ENCODE measurements at regions not wholly inside any gene's neighbourhood (a gene's known extent, or its start where the extent isn't known, plus 50 kb on each side); places are given as distances from the start of the nearest gene placed in this dataset.

DNA sequence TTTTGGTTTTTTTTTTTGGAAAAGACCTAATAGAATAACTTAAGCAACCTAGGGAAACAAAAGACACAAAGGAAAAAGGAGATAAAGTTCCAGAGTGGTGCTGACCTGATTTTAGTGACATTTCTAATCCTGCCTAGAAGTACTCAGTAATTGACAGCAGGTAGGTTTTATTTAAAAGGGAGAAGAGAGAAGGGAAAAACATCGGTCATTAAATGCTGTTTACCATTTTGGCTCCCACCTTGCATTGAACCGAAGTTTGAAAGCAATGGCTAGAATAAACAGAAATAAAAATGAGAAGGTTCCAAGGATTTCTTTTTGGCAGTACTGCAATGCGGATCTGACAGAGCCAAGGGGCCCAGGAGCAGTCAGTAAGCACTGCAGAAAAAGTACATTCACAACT is 115.8 kb upstream of the MAOA start:
- no peak overlapping the region for H3K27ac Mint-ChIP-seq
- no peak for DNase-seq (ENCODE audit: low spot score, unreplicated experiment)
- H3K4me3 Mint-ChIP-seq (ENCODE audit: low read depth): no peak overlapping the region
- no peaks in the 10 kb centered on the region for H3K36me3 Mint-ChIP-seq (ENCODE audit: insufficient read depth)
- H3K9me3 Mint-ChIP-seq (ENCODE audit: low read depth): peaks cover 3% of the 10 kb centered on the region
- H3K4me1 Mint-ChIP-seq (ENCODE audit: low read depth): no peaks in the 10 kb centered on the region
- no peaks in the 10 kb centered on the region for H3K27me3 Mint-ChIP-seq
- TF ChIP-seq, protein P1, sequence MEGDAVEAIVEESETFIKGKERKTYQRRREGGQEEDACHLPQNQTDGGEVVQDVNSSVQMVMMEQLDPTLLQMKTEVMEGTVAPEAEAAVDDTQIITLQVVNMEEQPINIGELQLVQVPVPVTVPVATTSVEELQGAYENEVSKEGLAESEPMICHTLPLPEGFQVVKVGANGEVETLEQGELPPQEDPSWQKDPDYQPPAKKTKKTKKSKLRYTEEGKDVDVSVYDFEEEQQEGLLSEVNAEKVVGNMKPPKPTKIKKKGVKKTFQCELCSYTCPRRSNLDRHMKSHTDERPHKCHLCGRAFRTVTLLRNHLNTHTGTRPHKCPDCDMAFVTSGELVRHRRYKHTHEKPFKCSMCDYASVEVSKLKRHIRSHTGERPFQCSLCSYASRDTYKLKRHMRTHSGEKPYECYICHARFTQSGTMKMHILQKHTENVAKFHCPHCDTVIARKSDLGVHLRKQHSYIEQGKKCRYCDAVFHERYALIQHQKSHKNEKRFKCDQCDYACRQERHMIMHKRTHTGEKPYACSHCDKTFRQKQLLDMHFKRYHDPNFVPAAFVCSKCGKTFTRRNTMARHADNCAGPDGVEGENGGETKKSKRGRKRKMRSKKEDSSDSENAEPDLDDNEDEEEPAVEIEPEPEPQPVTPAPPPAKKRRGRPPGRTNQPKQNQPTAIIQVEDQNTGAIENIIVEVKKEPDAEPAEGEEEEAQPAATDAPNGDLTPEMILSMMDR (IDR thresholded peaks at IDR 0.05; ENCODE audit: unreplicated experiment): no peak

DNA sequence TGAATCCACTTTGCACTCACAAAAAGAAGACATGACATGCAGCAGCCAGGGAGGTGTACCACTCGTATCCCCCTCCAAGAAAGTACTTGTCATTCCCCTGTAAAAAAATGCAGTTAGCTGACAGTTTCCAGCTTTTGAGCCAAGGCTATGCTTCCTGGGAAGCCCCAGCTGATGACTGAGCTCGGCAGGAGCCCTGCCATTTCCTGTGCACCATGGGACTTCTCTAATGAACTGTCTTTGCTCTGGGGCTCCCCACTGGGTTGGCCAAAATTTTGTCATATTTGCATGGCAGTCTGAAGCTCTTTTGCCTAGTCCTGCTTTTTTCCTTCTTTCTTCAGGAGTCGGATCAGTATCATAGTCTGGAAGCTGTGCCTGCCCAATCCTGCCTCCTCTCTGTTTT is 104.5 kb upstream of the MAOA start:
- Mint-ChIP-seq H3K4me3 (ENCODE audit: low read depth) (no peak overlapping the region), H3K4me1 (ENCODE audit: low read depth) (peaks cover 17% of the 10 kb centered on the region), H3K27ac (no peak overlapping the region), H3K36me3 (ENCODE audit: insufficient read depth) (no peaks in the 10 kb centered on the region), H3K27me3 (no peaks in the 10 kb centered on the region), H3K9me3 (ENCODE audit: low read depth) (peaks cover 4% of the 10 kb centered on the region)
- TF ChIP-seq, protein P1 (IDR thresholded peaks at IDR 0.05; ENCODE audit: unreplicated experiment): no peak
- no peak for DNase-seq (ENCODE audit: low spot score, unreplicated experiment)

DNA sequence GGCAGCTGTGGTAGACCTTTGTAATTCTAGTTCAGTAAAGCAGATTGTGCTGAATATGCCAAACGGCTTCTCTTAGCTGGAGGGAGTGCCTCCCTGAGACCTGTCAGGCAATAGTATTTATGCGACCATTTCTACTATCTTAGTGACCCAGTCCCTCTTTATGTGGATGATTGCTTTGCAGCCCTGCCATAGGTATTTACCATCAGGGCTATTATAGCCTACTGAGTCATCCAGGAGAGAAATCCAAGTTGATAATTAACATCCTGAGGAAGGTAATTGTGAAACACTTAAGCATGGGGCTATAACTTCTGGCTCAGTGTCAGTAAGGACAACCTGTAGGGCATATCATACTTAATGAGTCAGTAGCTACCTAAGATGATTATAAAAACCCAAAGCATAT is 103.9 kb upstream of the MAOA start:
- no peak overlapping the region for H3K27ac Mint-ChIP-seq
- no peaks in the 10 kb centered on the region for H3K36me3 Mint-ChIP-seq (ENCODE audit: insufficient read depth)
- H3K4me3 Mint-ChIP-seq (ENCODE audit: low read depth): no peak overlapping the region
- DNase-seq (ENCODE audit: low spot score, unreplicated experiment): no peak
- H3K27me3 Mint-ChIP-seq: no peaks in the 10 kb centered on the region
- peaks cover 4% of the 10 kb centered on the region for H3K9me3 Mint-ChIP-seq (ENCODE audit: low read depth)
- TF ChIP-seq, protein P1 (IDR thresholded peaks at IDR 0.05; ENCODE audit: unreplicated experiment): no peak
- peaks cover 20% of the 10 kb centered on the region for H3K4me1 Mint-ChIP-seq (ENCODE audit: low read depth)

DNA sequence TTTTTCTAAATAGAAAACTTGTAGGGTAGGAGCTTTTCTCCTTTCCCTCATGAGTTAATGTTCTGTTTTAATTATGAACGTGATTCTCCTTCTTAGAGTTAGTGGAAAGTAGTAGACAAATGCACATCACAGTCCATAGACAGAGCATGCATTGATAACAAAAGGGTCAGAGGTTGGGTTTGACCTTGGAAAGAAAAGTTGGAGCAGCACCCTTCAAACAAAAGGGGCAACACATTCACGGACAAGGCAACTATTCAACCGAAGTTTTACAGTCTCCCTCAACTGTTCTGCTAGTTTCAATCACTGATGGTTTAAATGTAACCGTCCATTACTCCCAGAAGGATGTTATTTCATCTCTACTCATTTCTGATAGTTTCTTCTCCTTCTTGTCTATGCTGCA is 103.4 kb upstream of the MAOA start:
- no peak overlapping the region for H3K27ac Mint-ChIP-seq
- peaks cover 20% of the 10 kb centered on the region for H3K4me1 Mint-ChIP-seq (ENCODE audit: low read depth)
- H3K9me3 Mint-ChIP-seq (ENCODE audit: low read depth): peaks cover 4% of the 10 kb centered on the region
- H3K36me3 Mint-ChIP-seq (ENCODE audit: insufficient read depth): no peaks in the 10 kb centered on the region
- TF ChIP-seq, protein P1 (IDR thresholded peaks at IDR 0.05; ENCODE audit: unreplicated experiment): no peak
- no peak overlapping the region for H3K4me3 Mint-ChIP-seq (ENCODE audit: low read depth)
- DNase-seq (ENCODE audit: low spot score, unreplicated experiment): no peak
- no peaks in the 10 kb centered on the region for H3K27me3 Mint-ChIP-seq

DNA sequence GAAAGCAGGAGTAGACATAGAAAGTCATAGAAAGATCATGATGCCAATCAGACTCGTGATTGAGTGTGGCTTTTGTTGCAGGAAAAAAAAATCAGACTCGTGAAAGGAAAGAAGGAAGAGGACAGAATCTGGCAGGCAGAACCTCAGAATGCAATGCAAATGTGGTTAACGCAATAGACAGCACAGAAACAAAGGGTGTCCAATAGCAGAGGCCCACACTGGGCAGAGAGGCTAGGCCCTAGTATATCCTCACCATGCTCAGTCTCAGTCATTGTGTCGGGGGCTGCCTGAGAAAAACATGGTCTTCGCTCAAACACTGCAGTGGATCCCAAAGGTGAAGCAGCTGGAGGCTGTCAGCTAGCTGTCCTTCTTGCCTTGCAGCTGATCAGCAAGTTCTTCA is 102.8 kb upstream of the MAOA start:
- Mint-ChIP-seq H3K4me1 (ENCODE audit: low read depth) (peaks cover 20% of the 10 kb centered on the region), H3K4me3 (ENCODE audit: low read depth) (no peak overlapping the region), H3K27ac (no peak overlapping the region), H3K27me3 (no peaks in the 10 kb centered on the region), H3K36me3 (ENCODE audit: insufficient read depth) (no peaks in the 10 kb centered on the region), H3K9me3 (ENCODE audit: low read depth) (peaks cover 1% of the 10 kb centered on the region)
- TF ChIP-seq, protein P1 (IDR thresholded peaks at IDR 0.05; ENCODE audit: unreplicated experiment): no peak
- no peak for DNase-seq (ENCODE audit: low spot score, unreplicated experiment)

All from progenitor cell of endocrine pancreas (in vitro differentiated cells).